Gastrocnemius medialis (tissue), 4 donors: ENCODE measurements at regions not wholly inside any gene's neighbourhood (a gene's known extent, or its start where the extent isn't known, plus 50 kb on each side); places are given as distances from the start of the nearest gene placed in this dataset.

Experiments
- POLR2A ChIP-seq, 2 donors: fragments of 450-650 bp; IDR thresholded peaks; one replicate each; pipeline ENCODE4 v1.6.1; 2017; ENCODE audit warnings: antibody characterized with exemption in 2 of 2, mild to moderate bottlenecking in 2 of 2, moderate library complexity in 2 of 2
- TF ChIP-seq, protein P1 (sequence below), 5 experiments: fragments of 450-650 bp in 3 of 5; fragments of 200-600 bp in 2 of 5; sonication (generic) in 2 of 5; IDR thresholded peaks in 4 of 5; conservative IDR thresholded peaks in 1 of 5; 1 replicate in 4 of 5; 2 replicates in 1 of 5; pipeline ENCODE4 v1.5.1; 2016 to 2019; ENCODE audit warnings: antibody characterized with exemption in 5 of 5, mild to moderate bottlenecking in 3 of 5, moderate library complexity in 3 of 5

DNA sequence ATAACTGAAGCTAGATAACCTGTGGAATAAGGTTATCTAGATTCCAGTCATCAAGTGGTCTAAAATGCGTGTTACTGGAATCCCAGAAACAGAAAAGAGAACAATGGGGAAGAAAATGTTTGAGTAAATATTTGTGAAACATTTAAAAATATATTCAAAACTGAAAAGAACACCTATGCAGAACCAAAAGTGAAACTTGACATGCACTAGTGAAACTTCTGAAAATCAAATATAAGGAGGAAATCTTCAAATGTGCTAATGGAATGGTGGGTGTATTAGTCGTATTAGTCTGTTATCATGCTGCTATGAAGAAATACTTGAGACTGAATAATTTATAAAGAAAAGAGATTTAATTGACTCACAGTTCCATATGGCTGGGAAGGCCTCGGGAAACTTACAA, 512.4 kb upstream of the KLHL4 start:
- TF ChIP-seq POLR2A (IDR thresholded peaks at IDR 0.05) = no peak
- TF ChIP-seq, protein P1, sequence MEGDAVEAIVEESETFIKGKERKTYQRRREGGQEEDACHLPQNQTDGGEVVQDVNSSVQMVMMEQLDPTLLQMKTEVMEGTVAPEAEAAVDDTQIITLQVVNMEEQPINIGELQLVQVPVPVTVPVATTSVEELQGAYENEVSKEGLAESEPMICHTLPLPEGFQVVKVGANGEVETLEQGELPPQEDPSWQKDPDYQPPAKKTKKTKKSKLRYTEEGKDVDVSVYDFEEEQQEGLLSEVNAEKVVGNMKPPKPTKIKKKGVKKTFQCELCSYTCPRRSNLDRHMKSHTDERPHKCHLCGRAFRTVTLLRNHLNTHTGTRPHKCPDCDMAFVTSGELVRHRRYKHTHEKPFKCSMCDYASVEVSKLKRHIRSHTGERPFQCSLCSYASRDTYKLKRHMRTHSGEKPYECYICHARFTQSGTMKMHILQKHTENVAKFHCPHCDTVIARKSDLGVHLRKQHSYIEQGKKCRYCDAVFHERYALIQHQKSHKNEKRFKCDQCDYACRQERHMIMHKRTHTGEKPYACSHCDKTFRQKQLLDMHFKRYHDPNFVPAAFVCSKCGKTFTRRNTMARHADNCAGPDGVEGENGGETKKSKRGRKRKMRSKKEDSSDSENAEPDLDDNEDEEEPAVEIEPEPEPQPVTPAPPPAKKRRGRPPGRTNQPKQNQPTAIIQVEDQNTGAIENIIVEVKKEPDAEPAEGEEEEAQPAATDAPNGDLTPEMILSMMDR (IDR thresholded peaks at IDR 0.05 in 4 of 5, conservative IDR thresholded peaks at IDR 0.05 in 1 of 5) = no peak
